ENCODE measurements at regions not wholly inside any gene's neighbourhood (a gene's known extent, or its start where the extent isn't known, plus 50 kb on each side); places are given as distances from the start of the nearest gene placed in this dataset.
"Not testable (repeated sequence)": the region's sequence is repeated elsewhere in the genome, so short reads cannot be mapped to it uniquely, and the experiment has no call there.

- H3K27me3 ChIP-seq (ENCODE audit: control insufficient read depth in 2 of 2, insufficient read depth in 2 of 2, low read length in 2 of 2): no peaks in the 10 kb centered on the region
- H3K4me2 ChIP-seq (replicated peaks; ENCODE audit: extremely low read depth, low read length, poor library complexity, severe bottlenecking): no peak overlapping the region
- DNase-seq: no peak
- Mint-ChIP-seq H3K9me3 (peaks cover 0 to 10% (median 3%) of the 10 kb centered on the region in 7 donors), H3K27ac (no peak overlapping the region), H3K4me3 (no peak overlapping the region), H3K36me3 (no peaks in the 10 kb centered on the region), H3K27me3 (ENCODE audit: low read depth in 3 of 3) (no peaks in the 10 kb centered on the region), H3K4me1 (no peaks in the 10 kb centered on the region)
- H3K4me3 ChIP-seq (replicated peaks in 1 of 3; ENCODE audit: low read depth in 2 of 3, low read length in 3 of 3): no peak overlapping the region
- H3K9me3 ChIP-seq (replicated peaks in 1 of 2; ENCODE audit: control insufficient read depth in 1 of 2, insufficient read depth in 1 of 2, low read length in 2 of 2): peaks cover 0 to 5% of the 10 kb centered on the region in 2 donors
- no peaks in the 10 kb centered on the region for H3K4me1 ChIP-seq (ENCODE audit: control insufficient read depth in 1 of 2, insufficient read depth in 2 of 2, low read length in 2 of 2)
- H3K9ac ChIP-seq (ENCODE audit: insufficient read depth, low read length, poor library complexity, severe bottlenecking): no peak overlapping the region
- no peaks in the 10 kb centered on the region for H4K20me1 ChIP-seq (ENCODE audit: insufficient read depth, low read length)
- H2AFZ ChIP-seq (ENCODE audit: insufficient read depth, low read depth, low read length, poor library complexity, severe bottlenecking): no peak overlapping the region
- no peak overlapping the region for H3K27ac ChIP-seq (ENCODE audit: low read depth in 1 of 2, low read length in 2 of 2)
- H3K79me2 ChIP-seq (ENCODE audit: insufficient read depth, low read length): no peaks in the 10 kb centered on the region
- no CpG with 5 or more reads among the region's 5 CpGs for WGBS (ENCODE audit: insufficient coverage)
- intact Hi-C loops (cut with micrococcal nuclease): no loop called here
- TF ChIP-seq CTCF (IDR thresholded peaks at IDR 0.05): no peak
- H3K36me3 ChIP-seq (replicated peaks in 1 of 2; ENCODE audit: control insufficient read depth in 1 of 2, insufficient read depth in 2 of 2, low read length in 2 of 2): no peaks in the 10 kb centered on the region
Measured at GRCh38 chr2:122341007-122341406, 585.6 kb downstream of the TSN start.

- H3K36me3 Mint-ChIP-seq; H4K20me1 ChIP-seq (ENCODE audit: insufficient read depth, low read length); DNase-seq; H3K36me3 ChIP-seq (replicated peaks in 1 of 2; ENCODE audit: control insufficient read depth in 1 of 2, insufficient read depth in 2 of 2, low read length in 2 of 2); H3K9ac ChIP-seq (ENCODE audit: insufficient read depth, low read length, poor library complexity, severe bottlenecking); H3K79me2 ChIP-seq (ENCODE audit: insufficient read depth, low read length); H3K9me3 ChIP-seq (replicated peaks in 1 of 2; ENCODE audit: control insufficient read depth in 1 of 2, insufficient read depth in 1 of 2, low read length in 2 of 2); H3K4me3 ChIP-seq (replicated peaks in 1 of 3; ENCODE audit: low read depth in 2 of 3, low read length in 3 of 3); H3K27ac Mint-ChIP-seq; H3K4me1 ChIP-seq (ENCODE audit: control insufficient read depth in 1 of 2, insufficient read depth in 2 of 2, low read length in 2 of 2); H3K4me3 Mint-ChIP-seq; H3K4me2 ChIP-seq (replicated peaks; ENCODE audit: extremely low read depth, low read length, poor library complexity, severe bottlenecking); H2AFZ ChIP-seq (ENCODE audit: insufficient read depth, low read depth, low read length, poor library complexity, severe bottlenecking); H3K4me1 Mint-ChIP-seq; H3K27ac ChIP-seq (ENCODE audit: low read depth in 1 of 2, low read length in 2 of 2); H3K27me3 Mint-ChIP-seq (ENCODE audit: low read depth in 3 of 3); intact Hi-C loops (cut with micrococcal nuclease); H3K27me3 ChIP-seq (ENCODE audit: control insufficient read depth in 2 of 2, insufficient read depth in 2 of 2, low read length in 2 of 2): not testable (repeated sequence)
- WGBS (ENCODE audit: insufficient coverage): 93% methylated on average over 2 of the region's 8 CpGs
- peaks cover 3 to 13% (median 7%) of the 10 kb centered on the region in 7 donors for H3K9me3 Mint-ChIP-seq
Measured at GRCh38 chr2:122352151-122352550, 596.7 kb downstream of the TSN start.
